K562 (cell line): ENCODE measurements at regions not wholly inside any gene's neighbourhood (a gene's known extent, or its start where the extent isn't known, plus 50 kb on each side); places are given as distances from the start of the nearest gene placed in this dataset.

Experiments
- ATAC-seq: fragments of 200-7000 bp; cut with Tn5 transposase; 3 replicates; pipeline ENCODE4 v1.9.1; 2020; ENCODE audit warnings: moderate library complexity
- BruUV-seq: library from RNA; stranded (reverse); fragments of 400-500 nt; replicated peaks from 2 replicates; lab custom pipeline; 2021; lab: Mats Ljungman, UMichigan
- CTCF ChIA-PET: fragments of 300-600 bp; formaldehyde crosslinking; extraction: SDS; loops from one replicate; lab custom pipeline; 2021; ENCODE audit warnings: low intra/inter-chr PET ratio; lab: Yijun Ruan, JAX
- POLR2A ChIA-PET: fragments of 300-600, 350-650 bp; sonication (Branson Sonifier 250); formaldehyde crosslinking; extraction: SDS; loops from one replicate; lab custom pipeline; 2021; ENCODE audit warnings: antibody characterized with exemption, inconsistent platforms; lab: Yijun Ruan, JAX
- DNase-seq, 4 experiments: peaks; one replicate each; pipeline versions ENCODE4 v3.0.0 to v3.0.0-alpha.2; 2011 to 2018; ENCODE audit warnings: low spot score in 3 of 4, mixed read lengths in 3 of 4; ENCODE audit errors: extremely low read depth in 1 of 4
- FAIRE-seq: peaks from 2 replicates; lab custom pipeline; 2011; peaks lifted over from hg19 to GRCh38; lab: Jason Lieb, UNC
- H2AFZ ChIP-seq: 2 replicates; pipeline ENCODE4 v1.6.0; 2011; ENCODE audit warnings: low read depth, low read length, control low read depth, inconsistent platforms
- H3K27ac ChIP-seq: fragments of 200-600 bp; 3 replicates; pipeline ENCODE4 v1.8.0; 2011; ENCODE audit warnings: low read depth, mild to moderate bottlenecking, control low read depth, inconsistent platforms, low read length, moderate library complexity, mixed read lengths; ENCODE audit errors: extremely low read depth
- H3K27me3 ChIP-seq, 2 experiments: fragments of 300-600 bp in 1 of 2; 2 replicates in 1 of 2; 3 replicates in 1 of 2; pipeline versions ENCODE4 v1.6.0 to v1.8.0; 2011; ENCODE audit warnings: inconsistent platforms in 2 of 2, low read length in 2 of 2, mild to moderate bottlenecking in 1 of 2, mixed read lengths in 1 of 2, moderate library complexity in 1 of 2; ENCODE audit not compliant: control insufficient read depth in 2 of 2, insufficient read depth in 2 of 2
- H3K36me3 ChIP-seq: fragments of 300-600 bp; 3 replicates; pipeline ENCODE4 v1.8.0; 2011; ENCODE audit warnings: mild to moderate bottlenecking, low read length, inconsistent platforms; ENCODE audit not compliant: control insufficient read depth, insufficient read depth
- H3K4me1 ChIP-seq, 2 experiments: fragments of 200-600 bp in 1 of 2; replicated peaks in 1 of 2; 2 replicates in 1 of 2; 3 replicates in 1 of 2; pipeline versions ENCODE4 v1.5.1 to v1.8.0; 2011; ENCODE audit warnings: inconsistent platforms in 2 of 2, low read length in 2 of 2, mild to moderate bottlenecking in 1 of 2, mixed read lengths in 1 of 2, moderate library complexity in 1 of 2; ENCODE audit not compliant: control insufficient read depth in 2 of 2, insufficient read depth in 2 of 2
- H3K4me2 ChIP-seq: 2 replicates; pipeline ENCODE4 v1.6.1; 2011; ENCODE audit warnings: low read length, control low read depth, inconsistent platforms, mixed read lengths; ENCODE audit not compliant: insufficient read depth
- H3K4me3 ChIP-seq: fragments of 200-600 bp; sonication (generic), shearing (Covaris generic); 2 replicates; pipeline ENCODE4 v1.5.1; 2016; ENCODE audit warnings: control low read depth, inconsistent platforms
- H3K79me2 ChIP-seq: fragments of 200-600 bp; 3 replicates; pipeline ENCODE4 v1.8.0; 2011; ENCODE audit warnings: low read length, inconsistent platforms; ENCODE audit not compliant: control insufficient read depth, insufficient read depth
- H3K9ac ChIP-seq, 2 experiments: 2 replicates each; pipeline versions ENCODE4 v1.6.0 to v1.6.1; 2011; ENCODE audit warnings: low read depth in 2 of 2, low read length in 2 of 2, control low read depth in 1 of 2, inconsistent platforms in 1 of 2, mild to moderate bottlenecking in 1 of 2, mixed read lengths in 1 of 2; ENCODE audit not compliant: insufficient read depth in 1 of 2
- H3K9me1 ChIP-seq: one replicate; pipeline ENCODE4 v1.6.0; 2011; ENCODE audit warnings: inconsistent platforms, mild to moderate bottlenecking, low read length, moderate library complexity; ENCODE audit not compliant: control insufficient read depth, insufficient read depth
- H3K9me3 ChIP-seq: replicated peaks from 2 replicates; pipeline ENCODE4 v1.5.1; 2011; ENCODE audit warnings: low read depth, low read length, inconsistent platforms; ENCODE audit not compliant: control insufficient read depth, insufficient read depth
- H4K20me1 ChIP-seq: replicated peaks from 2 replicates; pipeline ENCODE4 v1.6.1; 2011; ENCODE audit warnings: low read length, inconsistent platforms, mixed read lengths; ENCODE audit not compliant: control insufficient read depth, insufficient read depth
- BCOR ChIP-seq: fragments of 450-650 bp; IDR thresholded peaks from 2 replicates; pipeline ENCODE4 v1.6.1; 2016
- CBFA2T3 ChIP-seq: fragments of 450-650 bp; IDR thresholded peaks from 2 replicates; pipeline ENCODE4 v1.6.1; 2017
- CBX1 ChIP-seq: sonication (generic); IDR thresholded peaks from 2 replicates; pipeline ENCODE4 v1.6.1; 2016; ENCODE audit warnings: antibody characterized with exemption, low read depth, mild to moderate bottlenecking
- CGGBP1 ChIP-seq: fragments of 250-450 bp; sonication (Bioruptor Pico); IDR thresholded peaks from 2 replicates; pipeline ENCODE4 v1.9.0; 2021; ENCODE audit warnings: mild to moderate bottlenecking
- FOXJ2 ChIP-seq: fragments of 200-800 bp; sonication (Bioruptor generic); IDR thresholded peaks from 2 replicates; pipeline ENCODE4 v1.6.1; 2016; ENCODE audit warnings: missing genetic modification characterization, missing compliant biosample characterization
- HOXB6 ChIP-seq: fragments of 250-450 bp; sonication (Bioruptor Pico); IDR thresholded peaks from 2 replicates; pipeline ENCODE4 v1.5.1; 2022; ENCODE audit warnings: mild to moderate bottlenecking, borderline replicate concordance
- KHSRP ChIP-seq: fragments of 450-650 bp; IDR thresholded peaks from 2 replicates; pipeline ENCODE4 v1.6.1; 2017
- MCM7 ChIP-seq, 2 experiments: fragments of 450-650 bp; IDR thresholded peaks; 2 replicates each; pipeline ENCODE4 v1.6.1; 2016 to 2018
- NCOA2 ChIP-seq, 2 experiments: fragments of 450-650 bp; IDR thresholded peaks; 2 replicates each; pipeline ENCODE4 v1.6.1; 2018; ENCODE audit warnings: mild to moderate bottlenecking in 2 of 2, moderate library complexity in 1 of 2; ENCODE audit not compliant: partially characterized antibody in 2 of 2
- SRSF1 ChIP-seq: fragments of 200-400 bp; formaldehyde crosslinking; IDR thresholded peaks from 2 replicates; pipeline ENCODE4 v1.6.1; 2017; ENCODE audit warnings: mild to moderate bottlenecking, low read depth, low read length, moderate library complexity
- TEAD2 ChIP-seq: fragments of 450-650 bp; IDR thresholded peaks from 2 replicates; pipeline ENCODE4 v1.6.1; 2016; ENCODE audit warnings: missing genetic modification characterization, control low read depth, missing compliant biosample characterization
- TFE3 ChIP-seq: fragments of 450-650 bp; formaldehyde crosslinking; IDR thresholded peaks from 2 replicates; pipeline ENCODE4 v1.4.0; 2020; ENCODE audit warnings: mild to moderate bottlenecking, mixed read lengths
- ZNF134 ChIP-seq: fragments of 250-450 bp; sonication (Bioruptor Pico); conservative IDR thresholded peaks from 2 replicates; pipeline ENCODE4 v1.4.0; 2020
- ZNF766 ChIP-seq: fragments of 200-800 bp; sonication (Bioruptor generic); conservative IDR thresholded peaks from 2 replicates; pipeline ENCODE4 v1.6.1; 2016; ENCODE audit warnings: missing genetic modification characterization, missing compliant biosample characterization
- WGBS: fragments of 100-300 bp; shearing (Covaris generic); methylation state at CpG from one replicate; pipeline ENCODE4 v1.1.6; 2016; ENCODE audit warnings: low coverage, mixed read lengths; ENCODE audit not compliant: insufficient coverage; ENCODE audit errors: missing lambda C conversion rate; 5-methylcytosine and 5-hydroxymethylcytosine counted together
- in situ Hi-C: fragments of 300-500 bp; cut with MboI; formaldehyde crosslinking; loops from 4 replicates; pipeline ENCODE4 v1.15.0; 2018; ENCODE audit warnings: inconsistent platforms, mixed read lengths
- intact Hi-C: fragments of 100-400 bp; cut with micrococcal nuclease; formaldehyde crosslinking; loops from 2 replicates; pipeline ENCODE4 v1.14.2; 2022
- TF ChIP-seq, protein P1 (sequence below): fragments of 200-800 bp; sonication (Bioruptor generic); IDR thresholded peaks from 2 replicates; pipeline ENCODE4 v1.6.1; 2017; ENCODE audit warnings: missing genetic modification characterization, missing compliant biosample characterization
- TF ChIP-seq, protein P2 (sequence below): fragments of 250-450 bp; sonication (Bioruptor Pico); IDR thresholded peaks from 2 replicates; pipeline ENCODE4 v1.4.0; 2020
- TF ChIP-seq, protein P3 (sequence below), 2 experiments: fragments of 450-650 bp in 1 of 2; IDR thresholded peaks; 2 replicates each; pipeline ENCODE4 v1.6.1; 2011 to 2017; ENCODE audit warnings: low read depth in 2 of 2, antibody characterized with exemption in 1 of 2, borderline replicate concordance in 1 of 2, low read length in 1 of 2, mild to moderate bottlenecking in 1 of 2, mixed read lengths in 1 of 2; ENCODE audit not compliant: control insufficient read depth in 1 of 2

GRCh38 chr18:44594799-44595467 lies 85.8 kb upstream of the SETBP1 start:
- Histone ChIP-seq H3K36me3 (no peaks in the 10 kb centered on the region), H2AFZ (no peak overlapping the region), H3K27me3 (no peaks in the 10 kb centered on the region), H3K9me3 (no peaks in the 10 kb centered on the region), H3K4me3 (no peak overlapping the region), H3K9me1 (no peaks in the 10 kb centered on the region), H4K20me1 (no peaks in the 10 kb centered on the region), H3K4me2 (no peak overlapping the region), H3K9ac (no peak overlapping the region), H3K4me1 (no peaks in the 10 kb centered on the region), H3K79me2 (no peaks in the 10 kb centered on the region), H3K27ac (no peak overlapping the region)
- no TSS peak for BruUV-seq
- DNase-seq, result no peak
- FAIRE-seq, result no peak
- ATAC-seq, result no peak
- WGBS, result 0% methylated on average over 2 of the region's 3 CpGs
- in situ Hi-C loops, result no loop called here
- ChIA-PET POLR2A (no interaction called here), CTCF (no interaction called here)
- intact Hi-C loops, result no loop called here
- TF ChIP-seq ZNF134 (CRISPR knock-in tag) (no peak), KHSRP (no peak), FOXJ2 (no peak), ZNF766 (no peak), CGGBP1 (CRISPR knock-in tag) (no peak), NCOA2 (IDR thresholded peaks at IDR 0.05; ENCODE audit: partially characterized antibody in 2 of 2) (no peak), TFE3 (CRISPR knock-in tag) (no peak), HOXB6 (no peak), MCM7 (IDR thresholded peaks at IDR 0.05) (no peak), SRSF1 (no peak), TEAD2 (tag) (no peak), CBX1 (no peak), CBFA2T3 (no peak), BCOR (no peak)
- TF ChIP-seq, protein P1, sequence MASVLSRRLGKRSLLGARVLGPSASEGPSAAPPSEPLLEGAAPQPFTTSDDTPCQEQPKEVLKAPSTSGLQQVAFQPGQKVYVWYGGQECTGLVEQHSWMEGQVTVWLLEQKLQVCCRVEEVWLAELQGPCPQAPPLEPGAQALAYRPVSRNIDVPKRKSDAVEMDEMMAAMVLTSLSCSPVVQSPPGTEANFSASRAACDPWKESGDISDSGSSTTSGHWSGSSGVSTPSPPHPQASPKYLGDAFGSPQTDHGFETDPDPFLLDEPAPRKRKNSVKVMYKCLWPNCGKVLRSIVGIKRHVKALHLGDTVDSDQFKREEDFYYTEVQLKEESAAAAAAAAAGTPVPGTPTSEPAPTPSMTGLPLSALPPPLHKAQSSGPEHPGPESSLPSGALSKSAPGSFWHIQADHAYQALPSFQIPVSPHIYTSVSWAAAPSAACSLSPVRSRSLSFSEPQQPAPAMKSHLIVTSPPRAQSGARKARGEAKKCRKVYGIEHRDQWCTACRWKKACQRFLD, result no peak
- TF ChIP-seq, protein P2, sequence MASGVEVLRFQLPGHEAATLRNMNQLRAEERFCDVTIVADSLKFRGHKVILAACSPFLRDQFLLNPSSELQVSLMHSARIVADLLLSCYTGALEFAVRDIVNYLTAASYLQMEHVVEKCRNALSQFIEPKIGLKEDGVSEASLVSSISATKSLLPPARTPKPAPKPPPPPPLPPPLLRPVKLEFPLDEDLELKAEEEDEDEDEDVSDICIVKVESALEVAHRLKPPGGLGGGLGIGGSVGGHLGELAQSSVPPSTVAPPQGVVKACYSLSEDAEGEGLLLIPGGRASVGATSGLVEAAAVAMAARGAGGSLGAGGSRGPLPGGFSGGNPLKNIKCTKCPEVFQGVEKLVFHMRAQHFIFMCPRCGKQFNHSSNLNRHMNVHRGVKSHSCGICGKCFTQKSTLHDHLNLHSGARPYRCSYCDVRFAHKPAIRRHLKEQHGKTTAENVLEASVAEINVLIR, result no peak
- TF ChIP-seq, protein P3, sequence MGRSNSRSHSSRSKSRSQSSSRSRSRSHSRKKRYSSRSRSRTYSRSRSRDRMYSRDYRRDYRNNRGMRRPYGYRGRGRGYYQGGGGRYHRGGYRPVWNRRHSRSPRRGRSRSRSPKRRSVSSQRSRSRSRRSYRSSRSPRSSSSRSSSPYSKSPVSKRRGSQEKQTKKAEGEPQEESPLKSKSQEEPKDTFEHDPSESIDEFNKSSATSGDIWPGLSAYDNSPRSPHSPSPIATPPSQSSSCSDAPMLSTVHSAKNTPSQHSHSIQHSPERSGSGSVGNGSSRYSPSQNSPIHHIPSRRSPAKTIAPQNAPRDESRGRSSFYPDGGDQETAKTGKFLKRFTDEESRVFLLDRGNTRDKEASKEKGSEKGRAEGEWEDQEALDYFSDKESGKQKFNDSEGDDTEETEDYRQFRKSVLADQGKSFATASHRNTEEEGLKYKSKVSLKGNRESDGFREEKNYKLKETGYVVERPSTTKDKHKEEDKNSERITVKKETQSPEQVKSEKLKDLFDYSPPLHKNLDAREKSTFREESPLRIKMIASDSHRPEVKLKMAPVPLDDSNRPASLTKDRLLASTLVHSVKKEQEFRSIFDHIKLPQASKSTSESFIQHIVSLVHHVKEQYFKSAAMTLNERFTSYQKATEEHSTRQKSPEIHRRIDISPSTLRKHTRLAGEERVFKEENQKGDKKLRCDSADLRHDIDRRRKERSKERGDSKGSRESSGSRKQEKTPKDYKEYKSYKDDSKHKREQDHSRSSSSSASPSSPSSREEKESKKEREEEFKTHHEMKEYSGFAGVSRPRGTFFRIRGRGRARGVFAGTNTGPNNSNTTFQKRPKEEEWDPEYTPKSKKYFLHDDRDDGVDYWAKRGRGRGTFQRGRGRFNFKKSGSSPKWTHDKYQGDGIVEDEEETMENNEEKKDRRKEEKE (IDR thresholded peaks at IDR 0.05; ENCODE audit: borderline replicate concordance in 1 of 2, control insufficient read depth in 1 of 2, low read depth in 2 of 2, low read length in 1 of 2), result no peak
